ENCODE measurements at regions not wholly inside any gene's neighbourhood (a gene's known extent, or its start where the extent isn't known, plus 50 kb on each side); places are given as distances from the start of the nearest gene placed in this dataset.

DNA sequence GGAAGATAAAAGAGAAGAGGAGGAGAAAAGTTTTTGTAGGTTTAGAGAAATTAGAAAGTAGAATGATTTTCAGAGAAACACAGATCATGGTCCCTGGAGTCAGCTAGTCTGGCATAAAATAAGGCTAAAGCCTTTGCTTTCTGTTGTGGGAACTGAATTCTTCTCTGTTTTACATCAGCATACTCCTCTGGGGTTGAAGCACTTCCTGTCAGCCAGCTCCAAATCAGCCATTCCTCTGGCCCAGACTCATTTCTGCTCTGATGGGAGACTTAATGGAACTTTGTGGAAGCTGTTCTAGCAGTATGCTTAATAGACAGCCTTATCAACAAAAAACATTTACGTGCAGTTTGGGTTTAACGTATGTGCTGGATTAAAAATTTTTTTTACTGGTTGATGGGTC, 143.2 kb downstream of the HMHB1 start:
- in situ Hi-C loops (cut with MboI; ENCODE audit: low pct_unique_long_range_greater_than_20kb, low sequenced_read_pairs, unreplicated experiment) = loop anchor here (25.0 kb wide), 2 partner anchors 843 to 1043 kb away; no protein-coding TSS in a partner anchor
- no peak for TF ChIP-seq CTCF (IDR thresholded peaks at IDR 0.05; ENCODE audit: extremely low read depth, insufficient read depth, missing control alignments)
- no peak for DNase-seq (ENCODE audit: low spot score)

GRCh38 chr5:143957455-143957854, 145.5 kb downstream of the HMHB1 start:
- in situ Hi-C loops (cut with MboI; ENCODE audit: low pct_unique_long_range_greater_than_20kb, low sequenced_read_pairs, unreplicated experiment) = loop anchor here (25.0 kb wide), 2 partner anchors 845 to 1045 kb away; no protein-coding TSS in a partner anchor
- DNase-seq (ENCODE audit: low spot score) = no peak
- peak; percentile 30 for TF ChIP-seq CTCF (IDR thresholded peaks at IDR 0.05; ENCODE audit: extremely low read depth, insufficient read depth, missing control alignments)

- TF ChIP-seq CTCF (IDR thresholded peaks at IDR 0.05; ENCODE audit: extremely low read depth, insufficient read depth, missing control alignments) = no peak
- in situ Hi-C loops (cut with MboI; ENCODE audit: low pct_unique_long_range_greater_than_20kb, low sequenced_read_pairs, unreplicated experiment) = loop anchor here (10.0 to 25.0 kb wide), 3 partner anchors 850 to 1050 kb away; no protein-coding TSS in a partner anchor
Observed at GRCh38 chr5:143962201-143962600, 150.2 kb downstream of the HMHB1 start.

GRCh38 chr5:143964919-143965318, 153.0 kb downstream of the HMHB1 start:
- no peak for TF ChIP-seq CTCF (IDR thresholded peaks at IDR 0.05; ENCODE audit: extremely low read depth, insufficient read depth, missing control alignments)
- no peak for DNase-seq (ENCODE audit: low spot score)
- in situ Hi-C loops (cut with MboI; ENCODE audit: low pct_unique_long_range_greater_than_20kb, low sequenced_read_pairs, unreplicated experiment) = loop anchor here (10.0 to 25.0 kb wide), 3 partner anchors 853 to 1053 kb away; no protein-coding TSS in a partner anchor

More at GRCh38 chr5:143962201-143962600, 150.2 kb downstream of the HMHB1 start:
- no peak for DNase-seq (ENCODE audit: low spot score)

DNA sequence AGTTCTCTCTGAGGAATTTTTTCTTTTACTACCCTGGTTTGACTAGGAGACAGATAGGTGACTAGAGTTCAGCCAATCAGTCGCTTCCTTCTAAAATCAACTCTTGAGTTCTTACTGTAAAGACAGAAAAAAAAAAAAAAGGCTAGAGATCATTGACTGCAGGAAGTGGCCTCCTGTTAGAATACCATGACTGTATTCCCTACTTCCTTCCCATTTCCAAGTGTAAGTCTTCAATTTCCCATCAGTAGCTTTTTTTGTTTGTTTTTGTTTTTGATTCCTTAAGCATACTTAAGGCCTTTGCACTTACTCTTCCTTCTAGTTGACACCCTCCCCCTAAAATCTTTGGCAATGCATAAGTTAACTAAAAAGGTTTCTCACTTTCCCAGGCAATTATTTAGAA, 154.3 kb downstream of the HMHB1 start:
- in situ Hi-C loops (cut with MboI; ENCODE audit: low pct_unique_long_range_greater_than_20kb, low sequenced_read_pairs, unreplicated experiment) = loop anchor here (10.0 to 25.0 kb wide), 3 partner anchors 854 to 1054 kb away; no protein-coding TSS in a partner anchor

DNA sequence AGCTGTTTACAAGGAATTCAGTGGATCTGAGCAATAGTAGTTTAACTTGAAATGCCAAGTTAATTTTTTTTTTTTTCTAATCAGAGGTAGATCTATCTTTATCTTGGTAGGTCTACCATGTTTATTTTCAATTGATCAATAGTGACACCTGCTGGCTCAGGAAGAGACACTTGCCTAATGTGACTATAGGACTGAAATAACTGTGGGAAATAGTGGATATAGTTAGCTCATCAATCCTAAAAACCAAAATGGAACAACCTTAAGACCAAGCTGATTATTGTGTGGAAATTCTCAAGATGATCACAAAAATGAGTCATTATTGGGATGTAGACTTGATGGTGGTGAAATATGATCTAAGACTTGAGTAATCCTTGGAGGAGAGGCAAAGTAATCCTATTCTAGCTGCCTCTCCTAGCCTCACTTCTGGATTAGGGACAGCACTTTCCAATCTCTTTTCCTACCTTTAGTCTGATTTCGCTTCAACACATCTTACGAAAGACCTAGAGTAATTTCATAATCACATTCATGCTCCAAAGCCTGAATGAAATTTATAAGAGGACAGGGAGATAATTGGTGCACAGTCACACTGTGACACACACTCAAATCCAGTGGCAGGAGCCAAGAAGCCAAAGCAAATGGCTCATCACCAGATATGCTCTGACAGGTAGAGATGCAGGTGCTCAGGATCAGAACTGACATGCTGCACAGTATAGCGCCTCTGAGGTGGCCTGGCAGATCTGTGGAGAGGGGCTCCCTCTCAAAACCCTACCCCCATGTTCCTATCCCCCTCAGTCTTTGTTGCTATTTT, 156.3 kb downstream of the HMHB1 start:
- peak; percentile 34 for DNase-seq (ENCODE audit: low spot score)
- peak; percentile 58 for TF ChIP-seq CTCF (IDR thresholded peaks at IDR 0.05; ENCODE audit: extremely low read depth, insufficient read depth, missing control alignments)
- in situ Hi-C loops (cut with MboI; ENCODE audit: low pct_unique_long_range_greater_than_20kb, low sequenced_read_pairs, unreplicated experiment) = loop anchor here (10.0 to 25.0 kb wide), 3 partner anchors 856 to 1056 kb away; no protein-coding TSS in a partner anchor

More for the DNA sequence above, 154.3 kb downstream of the HMHB1 start:
- DNase-seq (ENCODE audit: low spot score) = no peak
- no peak for TF ChIP-seq CTCF (IDR thresholded peaks at IDR 0.05; ENCODE audit: extremely low read depth, insufficient read depth, missing control alignments)
